H1 (cell line): ENCODE measurements at regions not wholly inside any gene's neighbourhood (a gene's known extent, or its start where the extent isn't known, plus 50 kb on each side); places are given as distances from the start of the nearest gene placed in this dataset.

Experiments
- CTCF ChIA-PET: fragments of 300-600 bp; sonication (Branson Sonifier 250); formaldehyde crosslinking; loops from one replicate; lab custom pipeline; 2021; ENCODE audit not compliant: partially characterized antibody; lab: Charles Lee
- POLR2A ChIA-PET: fragments of 300-600 bp; sonication (Branson Sonifier 250); formaldehyde crosslinking; loops from one replicate; lab custom pipeline; 2021; ENCODE audit warnings: inconsistent platforms; ENCODE audit not compliant: partially characterized antibody; lab: Charles Lee
- DNase-seq, 2 experiments: peaks; one replicate each; pipeline versions ENCODE4 v3.0.0 to v3.0.0-alpha.2; 2010 to 2022; ENCODE audit warnings: low spot score in 2 of 2, low read depth in 1 of 2, mixed read lengths in 1 of 2
- FAIRE-seq: peaks from 2 replicates; lab custom pipeline; 2011; peaks lifted over from hg19 to GRCh38; lab: Jason Lieb, UNC
- H2AFZ ChIP-seq: 2 replicates; pipeline ENCODE4 v1.8.1; 2012; ENCODE audit warnings: low read length, inconsistent platforms
- H2AK5ac ChIP-seq: 2 replicates; pipeline ENCODE4 v1.6.1; 2013; ENCODE audit warnings: low read depth, low read length
- H2BK120ac ChIP-seq: replicated peaks from 2 replicates; pipeline ENCODE3; 2013; ENCODE audit warnings: low read depth, low read length, inconsistent platforms
- H2BK12ac ChIP-seq: 2 replicates; pipeline ENCODE4 v1.6.1; 2013; ENCODE audit warnings: low read depth, low read length
- H2BK15ac ChIP-seq: 2 replicates; pipeline ENCODE4 v1.6.1; 2013; ENCODE audit warnings: low read length
- H2BK20ac ChIP-seq: 2 replicates; pipeline ENCODE4 v1.6.1; 2013; ENCODE audit warnings: low read length
- H2BK5ac ChIP-seq: 2 replicates; pipeline ENCODE4 v1.6.1; 2013; ENCODE audit warnings: low read depth, low read length
- H3K14ac ChIP-seq: 2 replicates; pipeline ENCODE4 v1.6.1; 2013; ENCODE audit warnings: inconsistent platforms; ENCODE audit not compliant: insufficient read length
- H3K18ac ChIP-seq: 2 replicates; pipeline ENCODE4 v1.6.1; 2013; ENCODE audit warnings: low read length; ENCODE audit errors: extremely low read depth
- H3K23ac ChIP-seq: 2 replicates; pipeline ENCODE4 v1.6.1; 2013; ENCODE audit warnings: inconsistent platforms; ENCODE audit not compliant: insufficient read length
- H3K23me2 ChIP-seq: 2 replicates; pipeline ENCODE4 v1.6.1; 2013; ENCODE audit warnings: low read depth, low read length
- H3K27ac ChIP-seq: 2 replicates; pipeline ENCODE4 v1.6.1; 2011; ENCODE audit warnings: low read depth, low read length, inconsistent platforms
- H3K27me3 ChIP-seq, 4 experiments: replicated peaks in 1 of 4; 1 replicate in 1 of 4; 2 replicates in 3 of 4; pipeline versions ENCODE4 v1.6.1 to v1.8.1; 2011 to 2013; ENCODE audit warnings: low read length in 3 of 4, mild to moderate bottlenecking in 3 of 4, inconsistent platforms in 2 of 4, mixed read lengths in 2 of 4, moderate library complexity in 1 of 4; ENCODE audit not compliant: control insufficient read depth in 3 of 4, insufficient read depth in 3 of 4; ENCODE audit errors: extremely low read depth in 1 of 4
- H3K36me3 ChIP-seq, 4 experiments: 2 replicates each; pipeline versions ENCODE4 v1.6.1 to v1.8.1; 2011 to 2013; ENCODE audit warnings: mild to moderate bottlenecking in 4 of 4, low read length in 3 of 4, moderate library complexity in 2 of 4, control low read depth in 1 of 4, inconsistent platforms in 1 of 4; ENCODE audit not compliant: insufficient read depth in 4 of 4, control insufficient read depth in 2 of 4
- H3K4ac ChIP-seq: replicated peaks from 2 replicates; pipeline ENCODE3; 2013; ENCODE audit warnings: low read length, low read depth, mixed read lengths, inconsistent platforms; ENCODE audit not compliant: insufficient read length
- H3K4me1 ChIP-seq, 4 experiments: replicated peaks in 1 of 4; 1 replicate in 1 of 4; 2 replicates in 3 of 4; pipeline versions ENCODE4 v1.6.1 to v1.8.1; 2011 to 2013; ENCODE audit warnings: low read length in 3 of 4, inconsistent platforms in 2 of 4, mixed read lengths in 1 of 4; ENCODE audit not compliant: insufficient read depth in 4 of 4, control insufficient read depth in 3 of 4
- H3K4me2 ChIP-seq, 2 experiments: 2 replicates each; pipeline versions ENCODE4 v1.6.1 to v1.8.1; 2011 to 2013; ENCODE audit warnings: low read depth in 2 of 2, low read length in 2 of 2, control low read depth in 1 of 2, inconsistent platforms in 1 of 2, mild to moderate bottlenecking in 1 of 2; ENCODE audit not compliant: insufficient read depth in 1 of 2
- H3K4me3 ChIP-seq, 4 experiments: fragments of 200-600, 300-600 bp in 1 of 4; sonication (generic), shearing (Covaris generic), sonication (Bioruptor Twin) in 1 of 4; 2 replicates each; pipeline versions ENCODE4 v1.5.1 to v1.8.1; 2011 to 2016; ENCODE audit warnings: low read length in 4 of 4, low read depth in 3 of 4, control low read depth in 2 of 4, inconsistent platforms in 2 of 4, mild to moderate bottlenecking in 2 of 4, mixed read lengths in 1 of 4, moderate library complexity in 1 of 4; ENCODE audit not compliant: insufficient read depth in 2 of 4; ENCODE audit errors: extremely low read depth in 1 of 4
- H3K56ac ChIP-seq: replicated peaks from 2 replicates; pipeline ENCODE3; 2013; ENCODE audit warnings: low read depth, mild to moderate bottlenecking, mixed read lengths, low read length, inconsistent platforms; ENCODE audit not compliant: insufficient read length
- H3K79me1 ChIP-seq: 2 replicates; pipeline ENCODE4 v1.6.1; 2013; ENCODE audit warnings: low read depth, low read length, control low read depth
- H3K79me2 ChIP-seq, 2 experiments: 2 replicates each; pipeline versions ENCODE4 v1.6.1 to v1.8.1; 2012 to 2013; ENCODE audit warnings: low read length in 2 of 2, mild to moderate bottlenecking in 2 of 2, inconsistent platforms in 1 of 2; ENCODE audit not compliant: insufficient read depth in 2 of 2, control insufficient read depth in 1 of 2
- H3K9ac ChIP-seq, 4 experiments: replicated peaks in 1 of 4; 1 replicate in 1 of 4; 2 replicates in 3 of 4; pipeline versions ENCODE4 v1.6.1 to v1.8.1; 2011 to 2013; ENCODE audit warnings: low read depth in 3 of 4, low read length in 3 of 4, control low read depth in 2 of 4, mild to moderate bottlenecking in 2 of 4, moderate library complexity in 2 of 4, inconsistent platforms in 1 of 4; ENCODE audit errors: extremely low read depth in 1 of 4
- H3K9me3 ChIP-seq, 2 experiments: 2 replicates each; pipeline versions ENCODE4 v1.6.1 to v1.8.1; 2012 to 2013; ENCODE audit warnings: mild to moderate bottlenecking in 2 of 2, moderate library complexity in 2 of 2, control low read depth in 1 of 2, inconsistent platforms in 1 of 2, low read depth in 1 of 2, low read length in 1 of 2, mixed read lengths in 1 of 2; ENCODE audit not compliant: insufficient read depth in 2 of 2
- H4K20me1 ChIP-seq, 2 experiments: replicated peaks in 1 of 2; 2 replicates each; pipeline versions ENCODE3 to v1.8.1; 2011 to 2013; ENCODE audit warnings: inconsistent platforms in 2 of 2, low read length in 2 of 2, mild to moderate bottlenecking in 1 of 2; ENCODE audit not compliant: insufficient read depth in 2 of 2, control insufficient read depth in 1 of 2
- H4K5ac ChIP-seq: 2 replicates; pipeline ENCODE4 v1.6.1; 2013; ENCODE audit warnings: low read length, low read depth, mixed read lengths, inconsistent platforms; ENCODE audit not compliant: insufficient read length
- H4K8ac ChIP-seq: 2 replicates; pipeline ENCODE4 v1.8.0; 2013; ENCODE audit warnings: mild to moderate bottlenecking, moderate library complexity, low read length, inconsistent platforms; ENCODE audit not compliant: insufficient read depth; ENCODE audit errors: extremely low read depth
- H4K91ac ChIP-seq: replicated peaks from 2 replicates; pipeline ENCODE3; 2013; ENCODE audit warnings: low read length, mixed read lengths, inconsistent platforms; ENCODE audit not compliant: insufficient read length
- BCL11A ChIP-seq, 2 experiments: IDR thresholded peaks; one replicate each; pipeline ENCODE4 v1.6.1; 2011; ENCODE audit warnings: low read depth in 2 of 2, low read length in 2 of 2, mild to moderate bottlenecking in 2 of 2
- CEBPB ChIP-seq: IDR thresholded peaks from 2 replicates; pipeline ENCODE4 v1.6.1; 2012; ENCODE audit warnings: low read depth, low read length
- E2F6 ChIP-seq: IDR thresholded peaks from 2 replicates; pipeline ENCODE4 v1.6.1; 2012; ENCODE audit warnings: inconsistent platforms
- EP300 ChIP-seq, 2 experiments: IDR thresholded peaks; 1 replicate in 1 of 2; 2 replicates in 1 of 2; pipeline ENCODE4 v1.6.1; 2011 to 2012; ENCODE audit warnings: low read depth in 2 of 2, low read length in 2 of 2, mild to moderate bottlenecking in 2 of 2, borderline replicate concordance in 1 of 2, inconsistent platforms in 1 of 2, moderate library complexity in 1 of 2
- JUN ChIP-seq: IDR thresholded peaks from 2 replicates; pipeline ENCODE4 v1.6.1; 2011; ENCODE audit warnings: low read depth, mild to moderate bottlenecking, improper control_type of control experiment, low read length
- NRF1 ChIP-seq: IDR thresholded peaks from 2 replicates; pipeline ENCODE4 v1.6.1; 2011; ENCODE audit warnings: mild to moderate bottlenecking, low read depth, low read length, improper control_type of control experiment
- PHF8 ChIP-seq: fragments of 200-600 bp; sonication (generic); conservative IDR thresholded peaks from 2 replicates; pipeline ENCODE4 v1.7.1; 2012; ENCODE audit warnings: low read depth, mild to moderate bottlenecking, inconsistent platforms, low read length, moderate library complexity
- SP1 ChIP-seq: IDR thresholded peaks from 2 replicates; pipeline ENCODE4 v1.6.1; 2011; ENCODE audit warnings: low read depth, low read length
- TAF1 ChIP-seq: IDR thresholded peaks from 2 replicates; pipeline ENCODE4 v1.6.1; 2011; ENCODE audit warnings: mild to moderate bottlenecking, low read depth, low read length
- WGBS, 2 experiments: shearing (Covaris generic) in 1 of 2; methylation state at CpG; one replicate each; pipeline versions ENCODE4 v1.1.6 to v1.1.7; 2013 to 2015; ENCODE audit warnings: low lambda C conversion rate in 2 of 2, mixed read lengths in 2 of 2, inconsistent platforms in 1 of 2, low coverage in 1 of 2, missing lambda C conversion rate in 1 of 2; ENCODE audit not compliant: insufficient replicate concordance in 2 of 2, insufficient coverage in 1 of 2, insufficient read length in 1 of 2; ENCODE audit errors: extremely low coverage in 1 of 2, missing lambda C conversion rate in 1 of 2; 5-methylcytosine and 5-hydroxymethylcytosine counted together
- TF ChIP-seq, protein P1 (sequence below), 3 experiments: IDR thresholded peaks; 1 replicate in 2 of 3; 2 replicates in 1 of 3; pipeline versions ENCODE4 v1.5.1 to v1.6.1; 2011; ENCODE audit warnings: low read length in 3 of 3, mild to moderate bottlenecking in 3 of 3, inconsistent platforms in 2 of 3, low read depth in 1 of 3, moderate library complexity in 1 of 3; ENCODE audit not compliant: insufficient read depth in 1 of 3; ENCODE audit errors: control extremely low read depth in 1 of 3

GRCh38 chr4:19657856-19658255 lies 593.8 kb upstream of the SLIT2 start:
- no peak overlapping the region for H4K8ac ChIP-seq
- H3K36me3 ChIP-seq, result no peaks in the 10 kb centered on the region
- H3K9ac ChIP-seq, result no peak overlapping the region
- DNase-seq (no peak), FAIRE-seq (no peak)
- H2AK5ac ChIP-seq, result no peak overlapping the region
- H3K79me2 ChIP-seq, result no peaks in the 10 kb centered on the region
- H3K4me3 ChIP-seq, result no peak overlapping the region
- no peak overlapping the region for H4K91ac ChIP-seq
- no peak overlapping the region for H3K27ac ChIP-seq
- no peak overlapping the region for H3K14ac ChIP-seq
- H2BK120ac ChIP-seq, result no peak overlapping the region
- no peaks in the 10 kb centered on the region for H3K27me3 ChIP-seq
- H3K9me3 ChIP-seq, result no peaks in the 10 kb centered on the region
- no peak overlapping the region for H2BK5ac ChIP-seq
- no peak overlapping the region for H3K56ac ChIP-seq
- H3K4me2 ChIP-seq, result no peak overlapping the region
- no peak overlapping the region for H2BK20ac ChIP-seq
- H2BK15ac ChIP-seq, result no peak overlapping the region
- WGBS, 2 experiments, result 97% methylated on average over 3 of the region's 3 CpGs; no CpG with 5 or more reads in 1 of the 2 experiments
- no peak overlapping the region; the same call in 1 of the 2 replicates for H2AFZ ChIP-seq
- no peak overlapping the region for H3K18ac ChIP-seq
- H3K23ac ChIP-seq, result no peak overlapping the region
- H4K20me1 ChIP-seq, result no peaks in the 10 kb centered on the region
- H3K23me2 ChIP-seq, result no peaks in the 10 kb centered on the region
- no peak overlapping the region for H4K5ac ChIP-seq
- H3K4ac ChIP-seq, result no peak overlapping the region
- ChIA-PET CTCF (no interaction called here), POLR2A (no interaction called here)
- H3K79me1 ChIP-seq, result no peaks in the 10 kb centered on the region
- H2BK12ac ChIP-seq, result no peak overlapping the region
- H3K4me1 ChIP-seq, result no peaks in the 10 kb centered on the region
- TF ChIP-seq BCL11A (IDR thresholded peaks at IDR 0.05; ENCODE audit: low read depth in 2 of 2, low read length in 2 of 2) (no peak), EP300 (IDR thresholded peaks at IDR 0.05; ENCODE audit: borderline replicate concordance in 1 of 2, low read depth in 2 of 2, low read length in 2 of 2) (no peak), JUN (no peak), PHF8 (no peak), TAF1 (no peak), SP1 (no peak), E2F6 (no peak), CEBPB (no peak), NRF1 (no peak)
- TF ChIP-seq, protein P1, sequence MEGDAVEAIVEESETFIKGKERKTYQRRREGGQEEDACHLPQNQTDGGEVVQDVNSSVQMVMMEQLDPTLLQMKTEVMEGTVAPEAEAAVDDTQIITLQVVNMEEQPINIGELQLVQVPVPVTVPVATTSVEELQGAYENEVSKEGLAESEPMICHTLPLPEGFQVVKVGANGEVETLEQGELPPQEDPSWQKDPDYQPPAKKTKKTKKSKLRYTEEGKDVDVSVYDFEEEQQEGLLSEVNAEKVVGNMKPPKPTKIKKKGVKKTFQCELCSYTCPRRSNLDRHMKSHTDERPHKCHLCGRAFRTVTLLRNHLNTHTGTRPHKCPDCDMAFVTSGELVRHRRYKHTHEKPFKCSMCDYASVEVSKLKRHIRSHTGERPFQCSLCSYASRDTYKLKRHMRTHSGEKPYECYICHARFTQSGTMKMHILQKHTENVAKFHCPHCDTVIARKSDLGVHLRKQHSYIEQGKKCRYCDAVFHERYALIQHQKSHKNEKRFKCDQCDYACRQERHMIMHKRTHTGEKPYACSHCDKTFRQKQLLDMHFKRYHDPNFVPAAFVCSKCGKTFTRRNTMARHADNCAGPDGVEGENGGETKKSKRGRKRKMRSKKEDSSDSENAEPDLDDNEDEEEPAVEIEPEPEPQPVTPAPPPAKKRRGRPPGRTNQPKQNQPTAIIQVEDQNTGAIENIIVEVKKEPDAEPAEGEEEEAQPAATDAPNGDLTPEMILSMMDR (IDR thresholded peaks at IDR 0.05; ENCODE audit: control extremely low read depth in 1 of 3, insufficient read depth in 1 of 3, low read depth in 1 of 3, low read length in 3 of 3), result no peak
